ENCODE measurements at regions not wholly inside any gene's neighbourhood (a gene's known extent, or its start where the extent isn't known, plus 50 kb on each side); places are given as distances from the start of the nearest gene placed in this dataset.

GRCh38 chr22:48578138-48579042 is 1249.3 kb downstream of the BRD1 start:
- no peak for TF ChIP-seq CTCF (IDR thresholded peaks at IDR 0.05; ENCODE audit: control insufficient read depth, insufficient read depth, low read depth, low read length, missing control alignments)
- DNase-seq (ENCODE audit: low read depth) = no peak
- no peak overlapping the region for H3K4me3 ChIP-seq (ENCODE audit: control insufficient read depth, low read depth, low read length)

- no peak for DNase-seq (ENCODE audit: low read depth)
- H3K4me3 ChIP-seq (ENCODE audit: control insufficient read depth, low read depth, low read length) = no peak overlapping the region
- TF ChIP-seq CTCF (IDR thresholded peaks at IDR 0.05; ENCODE audit: control insufficient read depth, insufficient read depth, low read depth, low read length, missing control alignments) = no peak
Measured at GRCh38 chr22:48577691-48578090, 1250.0 kb downstream of the BRD1 start.

- TF ChIP-seq CTCF (IDR thresholded peaks at IDR 0.05; ENCODE audit: control insufficient read depth, insufficient read depth, low read depth, low read length, missing control alignments) = no peak
- no peak overlapping the region for H3K4me3 ChIP-seq (ENCODE audit: control insufficient read depth, low read depth, low read length)
- no peak for DNase-seq (ENCODE audit: low read depth)
Measured at GRCh38 chr22:48577014-48577690, 1250.5 kb downstream of the BRD1 start.

GRCh38 chr22:48576333-48577013 is 1251.2 kb downstream of the BRD1 start:
- DNase-seq (ENCODE audit: low read depth) = no peak
- peak; percentile 14 for TF ChIP-seq CTCF (IDR thresholded peaks at IDR 0.05; ENCODE audit: control insufficient read depth, insufficient read depth, low read depth, low read length, missing control alignments)
- H3K4me3 ChIP-seq (ENCODE audit: control insufficient read depth, low read depth, low read length) = no peak overlapping the region

- H3K4me3 ChIP-seq (ENCODE audit: control insufficient read depth, low read depth, low read length) = no peak overlapping the region
- no peak for DNase-seq (ENCODE audit: low read depth)
- TF ChIP-seq CTCF (IDR thresholded peaks at IDR 0.05; ENCODE audit: control insufficient read depth, insufficient read depth, low read depth, low read length, missing control alignments) = no peak
Measured at GRCh38 chr22:48575618-48576332, 1251.9 kb downstream of the BRD1 start.

Data from AG09309 (cell line).